ENCODE measurements at regions not wholly inside any gene's neighbourhood (a gene's known extent, or its start where the extent isn't known, plus 50 kb on each side); places are given as distances from the start of the nearest gene placed in this dataset.

DNA sequence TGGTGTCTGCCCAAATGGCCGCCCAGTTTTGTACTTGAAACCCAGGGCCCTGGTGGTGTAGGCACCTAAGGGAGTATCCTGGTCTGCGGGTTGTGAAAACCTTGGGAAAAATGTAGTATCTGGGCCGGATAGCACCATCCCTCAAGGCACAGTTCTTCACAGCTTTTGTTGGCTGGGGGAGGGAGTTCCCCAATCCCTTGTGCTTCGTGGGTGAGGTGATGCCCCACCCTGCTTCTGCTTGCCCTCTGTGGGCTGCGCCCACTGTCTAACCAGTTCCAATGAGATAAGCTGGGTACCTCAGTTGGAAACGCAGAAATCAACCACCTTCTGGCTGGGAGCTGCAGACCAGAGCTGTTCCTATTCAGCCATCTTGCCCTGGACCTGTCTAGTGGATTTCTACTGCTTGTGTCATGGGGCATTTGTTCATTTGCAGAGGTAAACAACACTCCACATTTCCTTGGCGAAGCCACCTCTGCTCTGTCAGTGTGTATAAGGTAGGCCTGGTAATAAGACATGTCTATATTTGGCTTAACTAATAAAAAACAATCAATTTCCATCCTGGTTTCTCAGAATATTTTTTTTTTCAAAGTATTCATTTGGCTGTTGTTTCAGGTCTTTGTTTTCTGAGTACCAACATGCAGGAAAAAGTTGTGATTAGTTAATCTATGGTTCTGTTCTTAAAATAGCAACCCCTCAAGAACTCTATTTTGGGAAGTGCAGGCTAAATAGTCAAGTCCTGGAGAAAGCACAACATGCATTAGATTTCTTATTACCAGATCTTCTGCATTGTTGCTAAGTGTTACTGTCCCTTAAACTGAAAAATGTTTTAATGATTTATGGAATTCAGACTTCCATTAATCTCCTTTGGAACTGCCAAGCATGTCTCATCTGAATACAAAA, 304.3 kb downstream of the ZIC1 start:
- no peaks in the 10 kb centered on the region for H3K36me3 ChIP-seq (ENCODE audit: insufficient read depth)
- ATAC-seq = no peak
- no peaks in the 10 kb centered on the region for H3K9me3 Mint-ChIP-seq
- H4K20me1 ChIP-seq (replicated peaks; ENCODE audit: insufficient read depth) = no peaks in the 10 kb centered on the region
- no peaks in the 10 kb centered on the region for H3K4me1 Mint-ChIP-seq
- H2AFZ ChIP-seq = 0 out of 2 replicates have a peak overlapping the region, but pooled peaks have one; percentile 19
- H3K9me2 ChIP-seq (ENCODE audit: insufficient read depth) = 0 out of 2 replicates have a peak, but pooled peaks cover 7% of the 10 kb centered on the region
- H3K36me3 Mint-ChIP-seq (ENCODE audit: low read depth) = no peaks in the 10 kb centered on the region
- H3K79me2 ChIP-seq (replicated peaks; ENCODE audit: insufficient read depth) = no peaks in the 10 kb centered on the region
- H3K4me3 ChIP-seq = no peak overlapping the region
- H3K4me1 ChIP-seq (ENCODE audit: insufficient read depth) = no peaks in the 10 kb centered on the region
- no peak overlapping the region for H3K27ac ChIP-seq (ENCODE audit: low read depth)
- peaks cover 2% of the 10 kb centered on the region for H3K27me3 Mint-ChIP-seq (ENCODE audit: insufficient read depth, low read depth, poor library complexity)
- no peak for TF ChIP-seq EZH2 (IDR thresholded peaks at IDR 0.05; ENCODE audit: low read depth, unreplicated experiment)
- TF ChIP-seq, protein P1, sequence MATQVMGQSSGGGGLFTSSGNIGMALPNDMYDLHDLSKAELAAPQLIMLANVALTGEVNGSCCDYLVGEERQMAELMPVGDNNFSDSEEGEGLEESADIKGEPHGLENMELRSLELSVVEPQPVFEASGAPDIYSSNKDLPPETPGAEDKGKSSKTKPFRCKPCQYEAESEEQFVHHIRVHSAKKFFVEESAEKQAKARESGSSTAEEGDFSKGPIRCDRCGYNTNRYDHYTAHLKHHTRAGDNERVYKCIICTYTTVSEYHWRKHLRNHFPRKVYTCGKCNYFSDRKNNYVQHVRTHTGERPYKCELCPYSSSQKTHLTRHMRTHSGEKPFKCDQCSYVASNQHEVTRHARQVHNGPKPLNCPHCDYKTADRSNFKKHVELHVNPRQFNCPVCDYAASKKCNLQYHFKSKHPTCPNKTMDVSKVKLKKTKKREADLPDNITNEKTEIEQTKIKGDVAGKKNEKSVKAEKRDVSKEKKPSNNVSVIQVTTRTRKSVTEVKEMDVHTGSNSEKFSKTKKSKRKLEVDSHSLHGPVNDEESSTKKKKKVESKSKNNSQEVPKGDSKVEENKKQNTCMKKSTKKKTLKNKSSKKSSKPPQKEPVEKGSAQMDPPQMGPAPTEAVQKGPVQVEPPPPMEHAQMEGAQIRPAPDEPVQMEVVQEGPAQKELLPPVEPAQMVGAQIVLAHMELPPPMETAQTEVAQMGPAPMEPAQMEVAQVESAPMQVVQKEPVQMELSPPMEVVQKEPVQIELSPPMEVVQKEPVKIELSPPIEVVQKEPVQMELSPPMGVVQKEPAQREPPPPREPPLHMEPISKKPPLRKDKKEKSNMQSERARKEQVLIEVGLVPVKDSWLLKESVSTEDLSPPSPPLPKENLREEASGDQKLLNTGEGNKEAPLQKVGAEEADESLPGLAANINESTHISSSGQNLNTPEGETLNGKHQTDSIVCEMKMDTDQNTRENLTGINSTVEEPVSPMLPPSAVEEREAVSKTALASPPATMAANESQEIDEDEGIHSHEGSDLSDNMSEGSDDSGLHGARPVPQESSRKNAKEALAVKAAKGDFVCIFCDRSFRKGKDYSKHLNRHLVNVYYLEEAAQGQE (IDR thresholded peaks at IDR 0.05; ENCODE audit: unreplicated experiment) = no peak
- TF ChIP-seq JUNB (IDR thresholded peaks at IDR 0.05; ENCODE audit: unreplicated experiment) = no peak
- TF ChIP-seq CREB1 (CRISPR knock-in tag; IDR thresholded peaks at IDR 0.05; ENCODE audit: low read depth) = no peak
- TF ChIP-seq ZNF331 (CRISPR knock-in tag; IDR thresholded peaks at IDR 0.05; ENCODE audit: low read depth) = no peak
- no peak for TF ChIP-seq POLR2AphosphoS5 (IDR thresholded peaks at IDR 0.05; ENCODE audit: low read depth)
- TF ChIP-seq, protein P2, sequence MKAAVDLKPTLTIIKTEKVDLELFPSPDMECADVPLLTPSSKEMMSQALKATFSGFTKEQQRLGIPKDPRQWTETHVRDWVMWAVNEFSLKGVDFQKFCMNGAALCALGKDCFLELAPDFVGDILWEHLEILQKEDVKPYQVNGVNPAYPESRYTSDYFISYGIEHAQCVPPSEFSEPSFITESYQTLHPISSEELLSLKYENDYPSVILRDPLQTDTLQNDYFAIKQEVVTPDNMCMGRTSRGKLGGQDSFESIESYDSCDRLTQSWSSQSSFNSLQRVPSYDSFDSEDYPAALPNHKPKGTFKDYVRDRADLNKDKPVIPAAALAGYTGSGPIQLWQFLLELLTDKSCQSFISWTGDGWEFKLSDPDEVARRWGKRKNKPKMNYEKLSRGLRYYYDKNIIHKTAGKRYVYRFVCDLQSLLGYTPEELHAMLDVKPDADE (IDR thresholded peaks at IDR 0.05) = no peak
- TF ChIP-seq ZNF114 (CRISPR knock-in tag; IDR thresholded peaks at IDR 0.05) = no peak
- TF ChIP-seq, protein P3, sequence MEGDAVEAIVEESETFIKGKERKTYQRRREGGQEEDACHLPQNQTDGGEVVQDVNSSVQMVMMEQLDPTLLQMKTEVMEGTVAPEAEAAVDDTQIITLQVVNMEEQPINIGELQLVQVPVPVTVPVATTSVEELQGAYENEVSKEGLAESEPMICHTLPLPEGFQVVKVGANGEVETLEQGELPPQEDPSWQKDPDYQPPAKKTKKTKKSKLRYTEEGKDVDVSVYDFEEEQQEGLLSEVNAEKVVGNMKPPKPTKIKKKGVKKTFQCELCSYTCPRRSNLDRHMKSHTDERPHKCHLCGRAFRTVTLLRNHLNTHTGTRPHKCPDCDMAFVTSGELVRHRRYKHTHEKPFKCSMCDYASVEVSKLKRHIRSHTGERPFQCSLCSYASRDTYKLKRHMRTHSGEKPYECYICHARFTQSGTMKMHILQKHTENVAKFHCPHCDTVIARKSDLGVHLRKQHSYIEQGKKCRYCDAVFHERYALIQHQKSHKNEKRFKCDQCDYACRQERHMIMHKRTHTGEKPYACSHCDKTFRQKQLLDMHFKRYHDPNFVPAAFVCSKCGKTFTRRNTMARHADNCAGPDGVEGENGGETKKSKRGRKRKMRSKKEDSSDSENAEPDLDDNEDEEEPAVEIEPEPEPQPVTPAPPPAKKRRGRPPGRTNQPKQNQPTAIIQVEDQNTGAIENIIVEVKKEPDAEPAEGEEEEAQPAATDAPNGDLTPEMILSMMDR (conservative IDR thresholded peaks at IDR 0.05; ENCODE audit: low read depth in 2 of 2) = no peak
- TF ChIP-seq EZH2phosphoT487 (IDR thresholded peaks at IDR 0.05; ENCODE audit: unreplicated experiment) = no peak
- no peak for TF ChIP-seq NANOG (IDR thresholded peaks at IDR 0.05; ENCODE audit: borderline replicate concordance)
- TF ChIP-seq STAT1 (IDR thresholded peaks at IDR 0.05; ENCODE audit: unreplicated experiment) = no peak
- TF ChIP-seq, protein P4, sequence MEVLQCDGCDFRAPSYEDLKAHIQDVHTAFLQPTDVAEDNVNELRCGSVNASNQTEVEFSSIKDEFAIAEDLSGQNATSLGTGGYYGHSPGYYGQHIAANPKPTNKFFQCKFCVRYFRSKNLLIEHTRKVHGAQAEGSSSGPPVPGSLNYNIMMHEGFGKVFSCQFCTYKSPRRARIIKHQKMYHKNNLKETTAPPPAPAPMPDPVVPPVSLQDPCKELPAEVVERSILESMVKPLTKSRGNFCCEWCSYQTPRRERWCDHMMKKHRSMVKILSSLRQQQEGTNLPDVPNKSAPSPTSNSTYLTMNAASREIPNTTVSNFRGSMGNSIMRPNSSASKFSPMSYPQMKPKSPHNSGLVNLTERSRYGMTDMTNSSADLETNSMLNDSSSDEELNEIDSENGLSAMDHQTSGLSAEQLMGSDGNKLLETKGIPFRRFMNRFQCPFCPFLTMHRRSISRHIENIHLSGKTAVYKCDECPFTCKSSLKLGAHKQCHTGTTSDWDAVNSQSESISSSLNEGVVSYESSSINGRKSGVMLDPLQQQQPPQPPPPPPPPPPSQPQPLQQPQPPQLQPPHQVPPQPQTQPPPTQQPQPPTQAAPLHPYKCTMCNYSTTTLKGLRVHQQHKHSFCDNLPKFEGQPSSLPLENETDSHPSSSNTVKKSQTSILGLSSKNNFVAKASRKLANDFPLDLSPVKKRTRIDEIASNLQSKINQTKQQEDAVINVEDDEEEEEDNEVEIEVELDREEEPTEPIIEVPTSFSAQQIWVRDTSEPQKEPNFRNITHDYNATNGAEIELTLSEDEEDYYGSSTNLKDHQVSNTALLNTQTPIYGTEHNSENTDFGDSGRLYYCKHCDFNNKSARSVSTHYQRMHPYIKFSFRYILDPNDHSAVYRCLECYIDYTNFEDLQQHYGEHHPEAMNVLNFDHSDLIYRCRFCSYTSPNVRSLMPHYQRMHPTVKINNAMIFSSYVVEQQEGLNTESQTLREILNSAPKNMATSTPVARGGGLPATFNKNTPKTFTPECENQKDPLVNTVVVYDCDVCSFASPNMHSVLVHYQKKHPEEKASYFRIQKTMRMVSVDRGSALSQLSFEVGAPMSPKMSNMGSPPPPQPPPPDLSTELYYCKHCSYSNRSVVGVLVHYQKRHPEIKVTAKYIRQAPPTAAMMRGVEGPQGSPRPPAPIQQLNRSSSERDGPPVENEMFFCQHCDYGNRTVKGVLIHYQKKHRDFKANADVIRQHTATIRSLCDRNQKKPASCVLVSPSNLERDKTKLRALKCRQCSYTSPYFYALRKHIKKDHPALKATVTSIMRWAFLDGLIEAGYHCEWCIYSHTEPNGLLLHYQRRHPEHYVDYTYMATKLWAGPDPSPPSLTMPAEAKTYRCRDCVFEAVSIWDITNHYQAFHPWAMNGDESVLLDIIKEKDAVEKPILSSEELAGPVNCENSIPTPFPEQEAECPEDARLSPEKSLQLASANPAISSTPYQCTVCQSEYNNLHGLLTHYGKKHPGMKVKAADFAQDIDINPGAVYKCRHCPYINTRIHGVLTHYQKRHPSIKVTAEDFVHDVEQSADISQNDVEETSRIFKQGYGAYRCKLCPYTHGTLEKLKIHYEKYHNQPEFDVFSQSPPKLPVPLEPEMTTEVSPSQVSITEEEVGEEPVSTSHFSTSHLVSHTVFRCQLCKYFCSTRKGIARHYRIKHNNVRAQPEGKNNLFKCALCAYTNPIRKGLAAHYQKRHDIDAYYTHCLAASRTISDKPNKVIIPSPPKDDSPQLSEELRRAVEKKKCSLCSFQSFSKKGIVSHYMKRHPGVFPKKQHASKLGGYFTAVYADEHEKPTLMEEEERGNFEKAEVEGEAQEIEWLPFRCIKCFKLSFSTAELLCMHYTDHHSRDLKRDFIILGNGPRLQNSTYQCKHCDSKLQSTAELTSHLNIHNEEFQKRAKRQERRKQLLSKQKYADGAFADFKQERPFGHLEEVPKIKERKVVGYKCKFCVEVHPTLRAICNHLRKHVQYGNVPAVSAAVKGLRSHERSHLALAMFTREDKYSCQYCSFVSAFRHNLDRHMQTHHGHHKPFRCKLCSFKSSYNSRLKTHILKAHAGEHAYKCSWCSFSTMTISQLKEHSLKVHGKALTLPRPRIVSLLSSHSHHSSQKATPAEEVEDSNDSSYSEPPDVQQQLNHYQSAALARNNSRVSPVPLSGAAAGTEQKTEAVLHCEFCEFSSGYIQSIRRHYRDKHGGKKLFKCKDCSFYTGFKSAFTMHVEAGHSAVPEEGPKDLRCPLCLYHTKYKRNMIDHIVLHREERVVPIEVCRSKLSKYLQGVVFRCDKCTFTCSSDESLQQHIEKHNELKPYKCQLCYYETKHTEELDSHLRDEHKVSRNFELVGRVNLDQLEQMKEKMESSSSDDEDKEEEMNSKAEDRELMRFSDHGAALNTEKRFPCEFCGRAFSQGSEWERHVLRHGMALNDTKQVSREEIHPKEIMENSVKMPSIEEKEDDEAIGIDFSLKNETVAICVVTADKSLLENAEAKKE (CRISPR knock-in tag; IDR thresholded peaks at IDR 0.05) = no peak
- no peak overlapping the region for H3K4me3 Mint-ChIP-seq
- no peak overlapping the region for H3K27ac Mint-ChIP-seq
- no peaks in the 10 kb centered on the region for H3K27me3 ChIP-seq (ENCODE audit: insufficient read depth)
- DNase-seq (ENCODE audit: low spot score) = no peak
- H3F3A ChIP-seq (replicated peaks; ENCODE audit: low read depth) = no peaks in the 10 kb centered on the region
- no peak overlapping the region for H3K4me2 ChIP-seq

Data from GM23338 (cell line).